ENCODE measurements at regions not wholly inside any gene's neighbourhood (a gene's known extent, or its start where the extent isn't known, plus 50 kb on each side); places are given as distances from the start of the nearest gene placed in this dataset.
A peak's percentile ranks its signal among the peaks of the same experiment; 100 is the strongest.

DNA sequence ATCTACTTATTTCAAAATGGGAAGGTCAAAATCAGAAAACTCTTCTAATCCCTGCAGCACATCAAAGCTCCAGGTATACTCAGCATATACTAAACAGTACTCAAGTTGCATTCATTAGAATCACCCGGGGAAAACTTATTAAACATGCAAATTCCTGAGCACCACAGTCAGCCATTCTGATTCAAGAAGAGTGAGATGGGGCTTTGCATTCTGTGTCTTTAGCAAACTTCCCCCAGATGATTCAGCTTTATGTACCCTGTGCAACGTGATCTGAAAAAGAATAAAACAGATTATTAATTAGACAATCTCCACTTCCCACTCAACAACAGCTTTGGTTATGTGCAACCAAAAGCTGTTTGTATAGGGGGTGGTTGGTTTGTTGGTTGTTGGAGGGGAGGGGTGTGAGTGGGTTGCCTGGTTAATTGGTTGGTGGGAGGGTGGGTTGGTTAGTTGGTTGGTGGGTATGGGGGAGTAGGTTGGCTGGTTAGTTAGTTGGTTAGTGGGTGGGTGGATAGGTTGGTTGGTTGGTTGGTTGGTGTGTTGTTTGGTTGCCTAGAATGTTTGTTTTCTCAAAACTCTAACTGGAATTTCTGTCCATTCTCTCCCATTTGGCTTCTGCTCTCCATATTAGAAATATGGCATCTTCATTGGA, 112.5 kb upstream of the AGAP1 start:
- no peak overlapping the region for H3K27ac ChIP-seq (ENCODE audit: insufficient read depth, low read length)
- no peaks in the 10 kb centered on the region for H3K9me3 ChIP-seq (ENCODE audit: control insufficient read depth, insufficient read depth, low read depth, low read length)
- H3K9ac ChIP-seq (ENCODE audit: insufficient read depth, low read length): no peak overlapping the region
- peak in 1 of 2 donors; percentile 48 for DNase-seq (ENCODE audit: low read depth in 2 of 2)
- H3K36me3 ChIP-seq (ENCODE audit: control insufficient read depth, insufficient read depth, low read length): no peaks in the 10 kb centered on the region
- H2AFZ ChIP-seq (ENCODE audit: low read length): no peak overlapping the region
- no peaks in the 10 kb centered on the region for H3K79me2 ChIP-seq (ENCODE audit: control insufficient read depth, insufficient read depth, low read length)
- H3K4me1 ChIP-seq (ENCODE audit: control insufficient read depth, extremely low read depth, insufficient read depth, low read length): no peaks in the 10 kb centered on the region
- no peaks in the 10 kb centered on the region for H4K20me1 ChIP-seq (ENCODE audit: control insufficient read depth, extremely low read depth, insufficient read depth, low read length)
- no peak overlapping the region for H3K4me3 ChIP-seq (replicated peaks in 1 of 4; ENCODE audit: control extremely low read depth in 1 of 4, insufficient read depth in 1 of 4, low read depth in 3 of 4, low read length in 4 of 4)
- H3K27me3 ChIP-seq (ENCODE audit: control insufficient read depth, insufficient read depth, low read length): no peaks in the 10 kb centered on the region
- no peak for TF ChIP-seq EZH2 (IDR thresholded peaks at IDR 0.05; ENCODE audit: low read length, missing control alignments)
- H3K4me2 ChIP-seq (ENCODE audit: extremely low read depth, insufficient read depth, low read length): no peak overlapping the region

DNA sequence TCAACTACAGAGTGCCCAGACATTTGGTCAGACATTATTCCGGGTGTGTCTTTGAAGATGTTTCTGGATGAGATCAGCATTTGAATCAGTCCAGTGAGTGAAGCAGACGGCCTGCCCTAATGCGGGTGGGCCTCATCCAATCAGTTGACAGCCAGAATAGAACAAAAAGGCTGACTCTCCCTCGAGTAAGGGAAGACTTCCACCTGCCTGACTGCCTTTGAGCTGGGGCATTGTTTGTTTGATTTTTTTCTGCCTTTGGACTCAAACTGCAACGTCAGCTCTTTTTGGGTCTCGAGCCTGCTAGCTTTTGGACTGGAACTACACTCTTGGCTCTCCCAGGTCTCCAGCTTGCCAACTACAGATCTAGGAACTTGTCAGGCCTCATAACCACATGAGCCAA, 111.7 kb upstream of the AGAP1 start:
- no peaks in the 10 kb centered on the region for H3K9me3 ChIP-seq (ENCODE audit: control insufficient read depth, insufficient read depth, low read depth, low read length)
- no peaks in the 10 kb centered on the region for H4K20me1 ChIP-seq (ENCODE audit: control insufficient read depth, extremely low read depth, insufficient read depth, low read length)
- H3K4me3 ChIP-seq (replicated peaks in 1 of 4; ENCODE audit: control extremely low read depth in 1 of 4, insufficient read depth in 1 of 4, low read depth in 3 of 4, low read length in 4 of 4): no peak overlapping the region
- H3K9ac ChIP-seq (ENCODE audit: insufficient read depth, low read length): no peak overlapping the region
- no peak for DNase-seq (ENCODE audit: low read depth in 2 of 2)
- H3K4me2 ChIP-seq (ENCODE audit: extremely low read depth, insufficient read depth, low read length): no peak overlapping the region
- H3K79me2 ChIP-seq (ENCODE audit: control insufficient read depth, insufficient read depth, low read length): no peaks in the 10 kb centered on the region
- no peak overlapping the region for H3K27ac ChIP-seq (ENCODE audit: insufficient read depth, low read length)
- H2AFZ ChIP-seq (ENCODE audit: low read length): no peak overlapping the region
- H3K27me3 ChIP-seq (ENCODE audit: control insufficient read depth, insufficient read depth, low read length): no peaks in the 10 kb centered on the region
- TF ChIP-seq, protein P1, sequence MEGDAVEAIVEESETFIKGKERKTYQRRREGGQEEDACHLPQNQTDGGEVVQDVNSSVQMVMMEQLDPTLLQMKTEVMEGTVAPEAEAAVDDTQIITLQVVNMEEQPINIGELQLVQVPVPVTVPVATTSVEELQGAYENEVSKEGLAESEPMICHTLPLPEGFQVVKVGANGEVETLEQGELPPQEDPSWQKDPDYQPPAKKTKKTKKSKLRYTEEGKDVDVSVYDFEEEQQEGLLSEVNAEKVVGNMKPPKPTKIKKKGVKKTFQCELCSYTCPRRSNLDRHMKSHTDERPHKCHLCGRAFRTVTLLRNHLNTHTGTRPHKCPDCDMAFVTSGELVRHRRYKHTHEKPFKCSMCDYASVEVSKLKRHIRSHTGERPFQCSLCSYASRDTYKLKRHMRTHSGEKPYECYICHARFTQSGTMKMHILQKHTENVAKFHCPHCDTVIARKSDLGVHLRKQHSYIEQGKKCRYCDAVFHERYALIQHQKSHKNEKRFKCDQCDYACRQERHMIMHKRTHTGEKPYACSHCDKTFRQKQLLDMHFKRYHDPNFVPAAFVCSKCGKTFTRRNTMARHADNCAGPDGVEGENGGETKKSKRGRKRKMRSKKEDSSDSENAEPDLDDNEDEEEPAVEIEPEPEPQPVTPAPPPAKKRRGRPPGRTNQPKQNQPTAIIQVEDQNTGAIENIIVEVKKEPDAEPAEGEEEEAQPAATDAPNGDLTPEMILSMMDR (conservative IDR thresholded peaks at IDR 0.05 in 1 of 2, IDR thresholded peaks at IDR 0.05 in 1 of 2; ENCODE audit: low read depth in 1 of 2, low read length in 2 of 2): no peak
- no peak for TF ChIP-seq EZH2 (IDR thresholded peaks at IDR 0.05; ENCODE audit: low read length, missing control alignments)
- no peaks in the 10 kb centered on the region for H3K36me3 ChIP-seq (ENCODE audit: control insufficient read depth, insufficient read depth, low read length)
- no peaks in the 10 kb centered on the region for H3K4me1 ChIP-seq (ENCODE audit: control insufficient read depth, extremely low read depth, insufficient read depth, low read length)

DNA sequence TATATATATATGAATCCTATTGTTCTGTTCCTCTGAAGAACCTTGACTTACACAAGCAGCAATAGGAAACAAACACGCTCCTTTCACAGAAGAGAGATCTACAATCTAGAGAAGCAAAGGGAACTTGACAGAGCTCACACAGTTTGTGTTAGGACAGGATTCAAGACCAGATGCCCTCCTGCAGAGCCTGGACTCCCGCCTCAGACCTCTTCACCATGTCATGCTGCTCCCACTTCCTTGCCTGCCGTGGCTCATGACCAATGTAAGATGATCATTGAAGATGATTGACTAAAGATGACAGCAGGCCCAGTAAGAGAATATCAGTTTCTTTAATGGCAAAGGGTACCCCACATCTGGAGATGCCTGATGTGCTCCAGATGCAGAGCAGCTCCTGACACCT, 111.2 kb upstream of the AGAP1 start:
- no peak overlapping the region for H3K27ac ChIP-seq (ENCODE audit: insufficient read depth, low read length)
- H3K4me2 ChIP-seq (ENCODE audit: extremely low read depth, insufficient read depth, low read length): no peak overlapping the region
- no peak overlapping the region for H2AFZ ChIP-seq (ENCODE audit: low read length)
- no peak overlapping the region for H3K9ac ChIP-seq (ENCODE audit: insufficient read depth, low read length)
- H3K79me2 ChIP-seq (ENCODE audit: control insufficient read depth, insufficient read depth, low read length): no peaks in the 10 kb centered on the region
- no peaks in the 10 kb centered on the region for H3K27me3 ChIP-seq (ENCODE audit: control insufficient read depth, insufficient read depth, low read length)
- no peak for DNase-seq (ENCODE audit: low read depth in 2 of 2)
- no peaks in the 10 kb centered on the region for H3K36me3 ChIP-seq (ENCODE audit: control insufficient read depth, insufficient read depth, low read length)
- no peak for TF ChIP-seq EZH2 (IDR thresholded peaks at IDR 0.05; ENCODE audit: low read length, missing control alignments)
- TF ChIP-seq, protein P1 (conservative IDR thresholded peaks at IDR 0.05 in 1 of 2, IDR thresholded peaks at IDR 0.05 in 1 of 2; ENCODE audit: low read depth in 1 of 2, low read length in 2 of 2): no peak
- no peaks in the 10 kb centered on the region for H4K20me1 ChIP-seq (ENCODE audit: control insufficient read depth, extremely low read depth, insufficient read depth, low read length)
- no peaks in the 10 kb centered on the region for H3K4me1 ChIP-seq (ENCODE audit: control insufficient read depth, extremely low read depth, insufficient read depth, low read length)
- H3K9me3 ChIP-seq (ENCODE audit: control insufficient read depth, insufficient read depth, low read depth, low read length): no peaks in the 10 kb centered on the region
- no peak overlapping the region for H3K4me3 ChIP-seq (replicated peaks in 1 of 4; ENCODE audit: control extremely low read depth in 1 of 4, insufficient read depth in 1 of 4, low read depth in 3 of 4, low read length in 4 of 4)

Data from fibroblast of lung (primary cell).